ENCODE measurements at regions not wholly inside any gene's neighbourhood (a gene's known extent, or its start where the extent isn't known, plus 50 kb on each side); places are given as distances from the start of the nearest gene placed in this dataset.

DNA sequence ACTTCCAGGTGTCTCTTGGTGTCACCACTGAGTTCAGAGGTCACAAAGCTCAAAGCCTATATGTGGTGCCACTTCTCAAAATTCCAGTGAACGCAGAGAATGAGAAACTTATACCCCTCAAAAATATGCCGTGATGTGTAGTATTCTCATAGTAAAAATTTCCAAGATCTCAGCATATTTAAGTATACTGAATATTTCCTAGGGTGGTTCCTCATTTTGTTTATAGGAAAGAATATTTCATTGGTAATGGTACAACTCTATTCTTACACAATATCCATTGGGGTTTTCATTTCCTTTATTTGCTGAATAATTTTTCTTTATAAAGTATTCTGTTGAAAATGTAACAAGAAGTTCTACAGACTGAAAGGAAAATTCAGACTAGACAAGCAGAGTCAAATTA, 58.9 kb upstream of the ADO start:
- no peak for TF ChIP-seq POLR2A (IDR thresholded peaks at IDR 0.05)
- TF ChIP-seq, protein P1, sequence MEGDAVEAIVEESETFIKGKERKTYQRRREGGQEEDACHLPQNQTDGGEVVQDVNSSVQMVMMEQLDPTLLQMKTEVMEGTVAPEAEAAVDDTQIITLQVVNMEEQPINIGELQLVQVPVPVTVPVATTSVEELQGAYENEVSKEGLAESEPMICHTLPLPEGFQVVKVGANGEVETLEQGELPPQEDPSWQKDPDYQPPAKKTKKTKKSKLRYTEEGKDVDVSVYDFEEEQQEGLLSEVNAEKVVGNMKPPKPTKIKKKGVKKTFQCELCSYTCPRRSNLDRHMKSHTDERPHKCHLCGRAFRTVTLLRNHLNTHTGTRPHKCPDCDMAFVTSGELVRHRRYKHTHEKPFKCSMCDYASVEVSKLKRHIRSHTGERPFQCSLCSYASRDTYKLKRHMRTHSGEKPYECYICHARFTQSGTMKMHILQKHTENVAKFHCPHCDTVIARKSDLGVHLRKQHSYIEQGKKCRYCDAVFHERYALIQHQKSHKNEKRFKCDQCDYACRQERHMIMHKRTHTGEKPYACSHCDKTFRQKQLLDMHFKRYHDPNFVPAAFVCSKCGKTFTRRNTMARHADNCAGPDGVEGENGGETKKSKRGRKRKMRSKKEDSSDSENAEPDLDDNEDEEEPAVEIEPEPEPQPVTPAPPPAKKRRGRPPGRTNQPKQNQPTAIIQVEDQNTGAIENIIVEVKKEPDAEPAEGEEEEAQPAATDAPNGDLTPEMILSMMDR (IDR thresholded peaks at IDR 0.05), result no peak

Data from Peyer's patch (tissue), 4 donors.